ENCODE measurements at regions not wholly inside any gene's neighbourhood (a gene's known extent, or its start where the extent isn't known, plus 50 kb on each side); places are given as distances from the start of the nearest gene placed in this dataset.
"Not testable (repeated sequence)": the region's sequence is repeated elsewhere in the genome, so short reads cannot be mapped to it uniquely, and the experiment has no call there.

DNA sequence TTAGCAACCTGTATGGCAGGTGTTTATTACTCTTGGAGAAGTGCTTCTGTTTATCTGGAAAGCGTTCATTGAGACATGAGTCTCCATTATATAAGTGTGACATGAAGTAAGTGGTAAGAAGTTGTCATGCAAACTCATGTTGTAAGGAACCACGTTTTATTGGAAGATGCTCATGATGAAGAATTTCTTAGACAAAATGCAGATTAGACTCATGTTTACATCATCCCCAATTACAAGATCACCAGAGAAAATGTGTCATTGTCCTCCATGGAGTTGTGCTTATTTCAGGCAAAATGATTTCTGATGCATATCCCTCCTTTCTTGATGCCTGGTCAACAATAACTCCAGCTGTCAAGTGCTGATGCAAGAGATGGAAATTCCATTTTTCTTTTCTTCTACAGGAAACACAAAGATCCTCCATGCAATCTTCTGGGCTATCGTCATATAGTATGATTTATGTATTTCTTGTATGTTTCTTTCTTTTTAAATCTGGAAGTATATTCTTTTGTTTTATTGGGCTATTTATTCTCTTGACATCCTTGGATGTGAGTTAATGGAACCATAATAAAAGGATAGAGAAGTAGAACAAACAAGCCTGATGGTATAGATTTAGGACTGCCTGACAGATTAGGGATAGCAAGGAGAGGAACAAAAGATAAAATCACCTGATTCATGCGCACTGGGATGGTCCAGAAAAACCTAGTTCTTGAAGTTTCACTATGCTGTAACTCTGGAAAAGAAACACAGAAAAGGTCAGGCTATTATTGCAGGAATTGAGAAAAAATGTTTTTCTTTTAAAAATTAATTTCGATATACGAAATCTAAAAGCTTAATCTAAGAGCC is 50.7 kb upstream of the DIAPH3 start:
- DNase-seq (ENCODE audit: low read depth in 2 of 2), result no peak

- no peak for DNase-seq (ENCODE audit: low read depth in 2 of 2)
Measured at GRCh38 chr13:60220072-60220471, 56.3 kb upstream of the DIAPH3 start.

DNA sequence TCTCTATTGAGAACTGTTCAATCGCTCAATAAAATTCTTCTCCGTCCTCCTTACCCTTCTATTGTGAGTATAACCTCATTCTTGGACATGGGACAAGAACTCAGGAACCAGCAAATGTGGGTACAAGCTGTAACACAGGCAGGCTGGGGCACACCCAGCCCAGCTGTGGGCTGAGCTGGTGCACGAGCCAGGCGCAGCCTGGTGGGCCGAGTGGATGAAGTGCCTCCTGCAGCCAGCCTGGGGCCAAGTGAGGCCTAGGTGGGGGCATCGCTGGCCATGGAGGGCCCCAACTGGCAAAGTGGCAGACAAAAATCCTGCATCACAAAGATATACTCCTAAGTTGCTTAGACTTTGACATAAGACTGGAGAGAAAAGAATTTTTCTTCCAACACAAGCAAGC is 57.9 kb upstream of the DIAPH3 start:
- DNase-seq (ENCODE audit: low read depth in 2 of 2), result no peak

DNA sequence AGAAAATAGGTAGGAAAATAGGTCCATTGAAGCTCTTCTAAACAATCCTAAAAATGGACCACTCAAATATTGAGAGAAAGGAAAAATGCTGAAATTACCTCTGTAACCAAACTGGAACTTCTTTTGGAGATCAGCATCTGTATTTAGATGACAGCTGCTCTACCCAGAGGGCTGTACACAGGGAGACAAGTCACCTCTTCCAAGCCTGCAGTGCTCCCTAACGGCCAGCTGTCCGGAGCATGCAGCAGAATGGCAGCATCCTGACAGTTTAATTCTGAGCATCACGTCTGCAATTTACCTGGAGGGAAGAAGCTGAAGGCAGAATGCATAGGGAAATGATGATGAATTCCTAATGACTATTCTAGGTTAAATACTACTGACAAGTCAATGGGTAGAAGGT is 62.8 kb upstream of the DIAPH3 start:
- no peak for DNase-seq (ENCODE audit: low read depth in 2 of 2)

DNA sequence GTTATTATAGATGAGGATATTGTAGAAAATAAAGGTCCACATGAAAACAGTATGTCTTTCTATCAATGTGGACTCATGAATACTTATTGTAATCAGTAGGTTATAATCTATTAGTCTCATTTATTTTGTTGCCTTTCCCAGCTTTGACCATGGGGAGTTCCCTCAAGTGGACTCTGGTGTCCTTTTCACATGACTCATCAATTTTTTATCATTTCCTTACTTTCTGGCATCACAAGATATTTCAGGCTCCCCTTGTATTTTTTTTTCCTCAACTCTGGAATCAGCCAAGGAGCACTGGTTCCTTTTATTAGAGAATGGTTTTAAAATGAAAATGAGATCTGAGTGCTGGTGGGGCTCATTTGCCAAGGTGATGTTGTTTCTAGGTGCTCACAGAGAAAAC is 63.4 kb upstream of the DIAPH3 start:
- no peak for DNase-seq (ENCODE audit: low read depth in 2 of 2)

DNA sequence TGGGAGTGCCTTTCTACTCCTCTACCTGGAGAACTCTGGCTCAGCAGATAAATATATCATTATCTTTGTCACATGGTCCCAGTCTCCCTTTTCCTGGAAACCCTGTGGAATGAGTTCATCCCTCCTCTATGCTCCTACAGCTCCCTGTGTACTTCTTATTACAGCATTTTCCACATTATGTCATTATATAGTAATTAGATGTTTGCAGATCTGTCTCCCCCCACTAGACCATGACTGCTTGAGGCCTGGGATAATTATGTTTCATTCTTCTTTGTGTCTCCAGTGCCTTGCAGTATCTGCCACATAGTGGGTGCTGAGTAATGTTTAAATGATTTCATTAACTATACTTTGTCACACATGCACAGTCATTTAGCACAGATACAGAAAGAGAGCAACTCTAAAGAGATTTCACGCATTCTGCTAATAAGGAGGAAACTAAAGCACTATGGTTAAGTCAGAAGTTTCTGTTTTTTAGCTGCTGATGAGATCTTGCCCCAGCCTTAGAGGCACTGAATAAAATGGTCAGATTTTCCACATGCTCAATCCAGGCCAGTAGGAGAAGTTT is 66.1 kb upstream of the DIAPH3 start:
- no peak for DNase-seq (ENCODE audit: low read depth in 2 of 2)

DNA sequence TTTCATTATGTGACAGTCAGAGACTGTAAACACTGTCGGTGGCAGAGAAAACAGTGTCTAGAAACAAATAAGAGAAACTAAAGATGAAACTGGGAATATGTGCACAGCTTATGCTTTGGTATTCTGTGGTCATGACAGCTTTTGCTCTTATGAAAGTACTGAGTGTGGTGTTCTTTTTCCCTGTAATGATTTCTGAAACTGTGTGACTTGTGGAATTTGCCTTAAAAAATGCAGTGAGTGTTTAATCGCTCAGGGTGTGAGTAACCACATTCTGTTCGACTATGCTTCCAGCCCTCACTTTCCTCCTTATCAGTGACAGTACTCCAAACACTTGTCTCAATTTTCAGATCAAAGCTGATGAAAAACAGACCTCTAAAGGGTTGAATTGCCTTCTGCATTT is 66.9 kb upstream of the DIAPH3 start:
- DNase-seq (ENCODE audit: low read depth in 2 of 2), result no peak

DNA sequence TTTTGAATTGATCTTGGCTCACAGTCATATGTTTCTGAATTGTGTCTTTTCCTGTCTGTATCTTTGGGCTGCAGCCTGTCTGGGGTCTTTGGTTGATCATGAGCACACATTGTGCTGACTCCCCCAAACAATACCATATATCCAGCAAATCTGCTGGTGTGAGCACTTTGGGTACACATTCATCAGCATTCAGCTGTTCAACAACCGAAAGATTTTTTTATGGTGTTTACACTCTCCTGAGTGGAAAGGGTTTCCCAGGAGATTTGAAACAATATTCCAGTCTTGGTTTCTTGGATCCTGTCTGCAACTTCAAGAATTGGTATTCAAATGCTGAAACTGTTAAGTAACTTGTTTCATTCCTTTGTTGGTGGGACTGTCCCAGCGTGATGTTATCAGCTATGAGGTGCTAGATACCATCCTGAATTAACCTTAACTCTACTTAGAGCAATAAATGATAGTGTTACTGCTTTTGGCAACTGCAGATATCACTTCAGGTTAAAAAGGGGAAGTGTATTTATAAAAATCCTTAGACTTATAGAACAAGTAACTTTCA is 78.4 kb upstream of the DIAPH3 start:
- DNase-seq (ENCODE audit: low read depth in 2 of 2), result no peak

- DNase-seq (ENCODE audit: low read depth in 2 of 2), result no peak
Measured at GRCh38 chr13:60244381-60244780, 80.7 kb upstream of the DIAPH3 start.

DNA sequence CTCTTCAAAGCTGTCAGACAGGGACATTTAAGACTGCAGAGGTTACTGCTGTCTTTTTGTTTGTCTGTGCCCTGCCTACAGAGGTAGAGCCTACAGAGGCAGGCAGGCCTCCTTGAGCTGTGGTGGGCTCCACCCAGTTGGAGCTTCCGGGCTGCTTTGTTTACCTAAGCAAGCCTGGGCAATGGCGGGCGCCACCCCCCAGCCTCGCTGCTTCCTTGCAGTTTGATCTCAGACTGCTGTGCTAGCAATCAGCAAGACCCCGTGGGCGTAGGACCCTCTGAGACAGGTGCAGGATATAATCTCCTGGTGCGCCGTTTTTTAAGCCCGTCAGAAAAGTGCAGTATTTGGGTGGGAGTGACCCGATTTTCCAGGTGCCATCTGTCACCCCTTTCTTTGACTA is 87.7 kb upstream of the DIAPH3 start:
- not testable (repeated sequence) for DNase-seq (ENCODE audit: low read depth in 2 of 2)

DNA sequence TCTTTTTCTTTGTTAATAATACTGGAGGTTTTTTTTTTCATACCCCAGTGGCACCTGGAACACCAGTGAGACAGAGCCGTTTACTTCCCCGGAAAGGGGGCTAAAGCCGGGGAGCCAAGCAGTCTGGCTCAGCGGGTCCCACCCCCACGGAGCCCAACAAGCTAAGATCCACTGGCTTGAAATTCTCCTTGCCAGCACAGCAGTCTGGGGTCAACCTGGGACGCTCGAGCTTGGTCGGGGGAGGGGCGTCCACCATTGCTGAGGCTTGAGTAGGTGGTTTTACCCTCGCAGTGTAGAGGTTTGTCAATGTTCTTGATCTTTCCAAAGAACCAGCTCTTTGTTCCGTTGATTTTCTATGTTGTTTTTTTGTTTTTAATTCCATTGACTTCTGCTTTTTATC is 94.6 kb upstream of the DIAPH3 start:
- DNase-seq (ENCODE audit: low read depth in 2 of 2), result no peak

- no peak for DNase-seq (ENCODE audit: low read depth in 2 of 2)
Measured at GRCh38 chr13:60260440-60260839, 96.7 kb upstream of the DIAPH3 start.

DNA sequence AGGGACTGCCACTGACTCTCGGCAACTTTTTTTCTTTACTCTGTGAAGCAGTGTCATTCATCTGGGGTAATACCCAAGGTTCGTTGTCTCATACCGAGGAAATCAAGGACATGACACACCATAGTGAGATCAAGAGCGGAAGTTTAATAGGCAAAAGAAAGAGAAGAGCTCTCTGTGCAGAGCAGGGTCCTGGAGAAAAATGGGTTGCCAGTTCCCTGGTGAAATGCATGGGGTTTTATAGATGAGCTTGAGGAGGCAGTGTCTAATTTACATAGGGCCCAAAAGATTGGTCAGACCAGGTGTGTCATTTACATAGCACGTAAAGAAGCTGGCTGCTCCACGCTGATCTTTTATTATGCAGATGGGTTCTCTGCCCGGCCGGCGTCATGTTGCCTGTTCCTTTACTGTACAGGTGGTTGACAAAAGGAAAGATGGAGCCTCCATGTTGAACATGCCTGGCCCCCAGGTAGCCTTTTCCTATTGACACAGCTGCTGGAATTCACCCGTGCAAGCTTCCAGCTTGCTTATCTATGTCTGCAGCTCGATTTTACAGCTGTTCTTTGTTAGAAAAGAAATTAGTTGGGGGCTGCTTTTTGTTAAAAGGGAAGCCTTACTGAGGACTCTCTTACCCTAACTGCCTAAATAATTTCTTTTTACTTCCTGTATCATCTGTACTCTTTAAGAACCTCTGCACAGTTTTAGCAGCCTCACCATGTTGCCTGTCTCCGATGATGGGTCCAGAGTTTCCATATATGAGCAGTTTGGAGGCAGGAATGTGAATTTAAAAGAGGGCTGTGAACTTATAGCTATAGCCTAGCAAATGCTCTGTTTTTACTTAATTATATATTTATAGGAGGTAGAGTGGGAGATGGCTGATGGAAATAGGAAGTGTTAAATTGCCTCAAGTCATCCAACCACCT is 98.0 kb upstream of the DIAPH3 start:
- DNase-seq (ENCODE audit: low read depth in 2 of 2), result no peak

DNA sequence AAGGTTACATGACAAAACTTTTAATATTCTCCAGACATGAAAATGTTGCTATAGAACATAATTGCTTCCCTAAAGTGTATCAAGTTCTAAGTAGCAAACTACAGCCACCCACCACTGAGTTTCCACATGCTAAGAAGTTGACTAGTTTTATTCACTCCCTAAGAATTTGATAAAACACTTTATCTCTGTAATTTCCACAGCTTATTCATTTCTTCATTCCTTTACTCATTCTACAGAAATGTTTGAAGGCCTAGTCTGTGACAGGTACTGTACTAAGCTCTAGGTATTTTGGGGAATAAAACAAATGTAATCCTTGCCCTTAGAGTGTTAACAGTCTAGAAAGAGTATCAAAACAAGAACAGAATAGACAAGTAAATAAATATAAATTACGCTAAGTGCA is 101.8 kb upstream of the DIAPH3 start:
- DNase-seq (ENCODE audit: low read depth in 2 of 2), result no peak

- peak in 1 of 2 donors; percentile 2 for DNase-seq (ENCODE audit: low read depth in 2 of 2)
Measured at GRCh38 chr13:60267498-60268202, 103.9 kb upstream of the DIAPH3 start.

- no peak for DNase-seq (ENCODE audit: low read depth in 2 of 2)
Measured at GRCh38 chr13:60268203-60268555, 104.5 kb upstream of the DIAPH3 start.

- DNase-seq (ENCODE audit: low read depth in 2 of 2), result no peak
Measured at GRCh38 chr13:60273971-60274527, 110.3 kb upstream of the DIAPH3 start.

GRCh38 chr13:60274655-60275054 is 110.9 kb upstream of the DIAPH3 start:
- no peak for DNase-seq (ENCODE audit: low read depth in 2 of 2)

DNA sequence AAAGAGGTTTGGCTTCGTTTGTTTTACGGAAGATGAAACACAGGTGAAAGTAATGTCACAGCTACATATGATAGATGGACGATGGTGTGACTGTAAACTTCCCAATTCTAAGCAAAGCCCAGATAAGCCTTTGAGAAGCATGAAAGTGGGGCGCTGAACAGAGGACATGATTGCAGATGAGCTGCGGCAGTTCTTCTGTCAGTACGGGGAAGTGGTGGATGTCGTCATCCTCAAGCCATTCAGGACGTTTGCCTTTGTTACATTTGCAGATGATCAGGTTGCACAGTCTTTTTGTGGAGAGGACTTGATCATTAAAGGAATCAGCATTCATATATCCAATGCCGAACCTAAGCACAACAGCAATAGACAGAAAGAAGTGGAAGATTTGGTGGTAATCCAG is 111.5 kb upstream of the DIAPH3 start:
- no peak for DNase-seq (ENCODE audit: low read depth in 2 of 2)

GRCh38 chr13:60280524-60280923 is 116.5 kb upstream of the TDRD3 start:
- not testable (repeated sequence) for DNase-seq (ENCODE audit: low read depth in 2 of 2)

DNA sequence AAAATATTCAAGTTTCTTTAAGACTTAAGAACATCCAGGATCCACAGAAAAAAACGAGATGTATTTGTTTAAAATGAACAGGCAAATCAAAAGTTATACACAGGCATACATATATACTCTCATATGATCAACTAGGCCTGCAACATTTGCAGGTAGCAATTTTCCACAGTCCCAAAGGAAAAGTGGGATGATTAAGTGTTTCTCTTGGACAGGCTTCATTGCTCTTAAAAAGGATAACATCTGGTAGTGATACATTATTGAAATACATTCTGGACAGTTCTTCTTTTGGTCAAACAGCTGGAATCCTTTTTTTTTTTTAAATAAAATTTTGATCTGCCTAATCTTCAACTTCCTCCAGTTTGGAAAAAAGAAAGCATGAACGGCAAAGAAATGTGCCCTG is 114.8 kb upstream of the TDRD3 start:
- no peak for DNase-seq (ENCODE audit: low read depth in 2 of 2)
